Caco-2 (cell line): ENCODE measurements at regions not wholly inside any gene's neighbourhood (a gene's known extent, or its start where the extent isn't known, plus 50 kb on each side); places are given as distances from the start of the nearest gene placed in this dataset.

Experiments used
- BruUV-seq: library from RNA; stranded (reverse); fragments of 400-500 nt; replicated peaks from 2 replicates; lab custom pipeline; 2021; lab: Mats Ljungman, UMichigan
- CTCF ChIA-PET: fragments of 300-600 bp; sonication (Branson Sonifier 250); formaldehyde crosslinking; loops from one replicate; lab custom pipeline; 2022; ENCODE audit warnings: antibody characterized with exemption; lab: Charles Lee
- POLR2A ChIA-PET: fragments of 300-600 bp; sonication (Branson Sonifier 250); formaldehyde crosslinking; loops from one replicate; lab custom pipeline; 2022; ENCODE audit warnings: antibody characterized with exemption; lab: Charles Lee
- DNase-seq, 2 experiments: peaks; one replicate each; pipeline versions ENCODE4 v3.0.0 to v3.0.0-alpha.2; 2020 to 2022
- H3K27me3 ChIP-seq: replicated peaks from 2 replicates; pipeline ENCODE4 v1.6.0; 2011; ENCODE audit warnings: low read length; ENCODE audit not compliant: control insufficient read depth, insufficient read depth
- H3K36me3 ChIP-seq: 2 replicates; pipeline ENCODE4 v1.5.1; 2011; ENCODE audit warnings: low read length; ENCODE audit not compliant: control insufficient read depth, insufficient read depth
- H3K4me1 ChIP-seq: fragments of 250-450 bp; sonication (Bioruptor Pico); 2 replicates; pipeline ENCODE4 v1.5.1; 2020; ENCODE audit warnings: mild to moderate bottlenecking
- H3K4me3 ChIP-seq: 2 replicates; pipeline ENCODE4 v1.5.1; 2011; ENCODE audit warnings: low read depth, mild to moderate bottlenecking, control low read depth, low read length
- H3K9me3 ChIP-seq: fragments of 250-450 bp; sonication (Bioruptor Pico); 2 replicates; pipeline ENCODE4 v1.5.1; 2020; ENCODE audit warnings: mild to moderate bottlenecking, moderate library complexity
- H3K27ac Mint-ChIP-seq: one replicate; pipeline ENCODE4 v1.8.0; 2022; ENCODE audit warnings: mixed read lengths; ENCODE audit not compliant: unreplicated experiment
- H3K27me3 Mint-ChIP-seq: one replicate; pipeline ENCODE4 v1.8.0; 2022; ENCODE audit warnings: mixed read lengths; ENCODE audit not compliant: insufficient read depth, unreplicated experiment
- H3K36me3 Mint-ChIP-seq: one replicate; pipeline ENCODE4 v1.8.0; 2022; ENCODE audit warnings: mild to moderate bottlenecking, mixed read lengths; ENCODE audit not compliant: insufficient read depth, unreplicated experiment
- H3K4me1 Mint-ChIP-seq: one replicate; pipeline ENCODE4 v1.8.0; 2022; ENCODE audit warnings: low read depth, mixed read lengths; ENCODE audit not compliant: unreplicated experiment
- H3K4me3 Mint-ChIP-seq: one replicate; pipeline ENCODE4 v1.8.0; 2022; ENCODE audit warnings: mild to moderate bottlenecking, moderate library complexity, mixed read lengths; ENCODE audit not compliant: unreplicated experiment
- H3K9me3 Mint-ChIP-seq: one replicate; pipeline ENCODE4 v1.8.0; 2022; ENCODE audit warnings: mixed read lengths; ENCODE audit not compliant: unreplicated experiment
- intact Hi-C: fragments of 100-400 bp; cut with micrococcal nuclease; formaldehyde crosslinking; loops from one replicate; pipeline ENCODE4 v1.10.0; 2022; ENCODE audit not compliant: unreplicated experiment
- TF ChIP-seq, protein P1 (sequence below), 2 experiments: fragments of 200-600 bp in 1 of 2; IDR thresholded peaks; 1 replicate in 1 of 2; 2 replicates in 1 of 2; pipeline versions ENCODE4 v1.5.1 to v1.8.0; 2011 to 2022; ENCODE audit warnings: antibody characterized with exemption in 1 of 2, control low read depth in 1 of 2, inconsistent platforms in 1 of 2, low read depth in 1 of 2, low read length in 1 of 2, mild to moderate bottlenecking in 1 of 2, moderate library complexity in 1 of 2; ENCODE audit not compliant: insufficient read depth in 1 of 2, severe bottlenecking in 1 of 2, unreplicated experiment in 1 of 2

- no peaks in the 10 kb centered on the region for H3K9me3 ChIP-seq
- ChIA-PET CTCF (no interaction called here), POLR2A (no interaction called here)
- DNase-seq = no peak
- no TSS peak for BruUV-seq
- no peaks in the 10 kb centered on the region for H3K36me3 ChIP-seq
- Mint-ChIP-seq H3K9me3 (no peaks in the 10 kb centered on the region), H3K27me3 (no peaks in the 10 kb centered on the region), H3K27ac (no peak overlapping the region), H3K4me3 (no peak overlapping the region), H3K36me3 (peaks cover 6% of the 10 kb centered on the region), H3K4me1 (no peaks in the 10 kb centered on the region)
- H3K4me1 ChIP-seq = no peaks in the 10 kb centered on the region
- TF ChIP-seq, protein P1, sequence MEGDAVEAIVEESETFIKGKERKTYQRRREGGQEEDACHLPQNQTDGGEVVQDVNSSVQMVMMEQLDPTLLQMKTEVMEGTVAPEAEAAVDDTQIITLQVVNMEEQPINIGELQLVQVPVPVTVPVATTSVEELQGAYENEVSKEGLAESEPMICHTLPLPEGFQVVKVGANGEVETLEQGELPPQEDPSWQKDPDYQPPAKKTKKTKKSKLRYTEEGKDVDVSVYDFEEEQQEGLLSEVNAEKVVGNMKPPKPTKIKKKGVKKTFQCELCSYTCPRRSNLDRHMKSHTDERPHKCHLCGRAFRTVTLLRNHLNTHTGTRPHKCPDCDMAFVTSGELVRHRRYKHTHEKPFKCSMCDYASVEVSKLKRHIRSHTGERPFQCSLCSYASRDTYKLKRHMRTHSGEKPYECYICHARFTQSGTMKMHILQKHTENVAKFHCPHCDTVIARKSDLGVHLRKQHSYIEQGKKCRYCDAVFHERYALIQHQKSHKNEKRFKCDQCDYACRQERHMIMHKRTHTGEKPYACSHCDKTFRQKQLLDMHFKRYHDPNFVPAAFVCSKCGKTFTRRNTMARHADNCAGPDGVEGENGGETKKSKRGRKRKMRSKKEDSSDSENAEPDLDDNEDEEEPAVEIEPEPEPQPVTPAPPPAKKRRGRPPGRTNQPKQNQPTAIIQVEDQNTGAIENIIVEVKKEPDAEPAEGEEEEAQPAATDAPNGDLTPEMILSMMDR (IDR thresholded peaks at IDR 0.05; ENCODE audit: insufficient read depth in 1 of 2, low read depth in 1 of 2, low read length in 1 of 2, severe bottlenecking in 1 of 2, unreplicated experiment in 1 of 2) = no peak
- intact Hi-C loops = no loop called here
- no peaks in the 10 kb centered on the region for H3K27me3 ChIP-seq
- no peak overlapping the region for H3K4me3 ChIP-seq
Measured at GRCh38 chr6:151164383-151164782, 75.4 kb upstream of the AKAP12 start.

DNA sequence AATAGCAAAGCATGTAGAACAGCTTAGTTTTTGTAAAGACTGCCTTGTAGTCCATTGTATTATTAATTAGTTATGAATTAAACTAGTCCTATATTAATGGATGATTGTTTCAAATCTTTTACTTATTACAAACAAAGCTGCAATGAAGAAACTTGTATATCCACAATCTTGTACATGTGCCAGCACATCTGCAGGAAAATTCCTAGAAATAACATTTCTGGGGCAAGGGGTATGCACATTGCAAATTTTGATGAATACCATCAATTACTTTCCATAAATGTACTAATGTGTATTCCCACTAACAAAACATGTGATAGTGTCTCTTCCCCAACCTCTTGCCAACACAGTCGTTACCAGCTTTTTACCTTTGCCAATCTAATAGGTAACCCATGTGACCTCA lies 73.6 kb upstream of the AKAP12 start:
- BruUV-seq = no TSS peak
- DNase-seq = no peak

GRCh38 chr6:151167034-151167433 lies 72.7 kb upstream of the AKAP12 start:
- Histone ChIP-seq H3K4me1 (no peaks in the 10 kb centered on the region), H3K4me3 (no peak overlapping the region), H3K27me3 (no peaks in the 10 kb centered on the region), H3K36me3 (no peaks in the 10 kb centered on the region), H3K9me3 (no peaks in the 10 kb centered on the region)
- Mint-ChIP-seq H3K4me1 (no peaks in the 10 kb centered on the region), H3K36me3 (no peaks in the 10 kb centered on the region), H3K27ac (no peak overlapping the region), H3K27me3 (peaks cover 2% of the 10 kb centered on the region), H3K4me3 (no peak overlapping the region), H3K9me3 (no peaks in the 10 kb centered on the region)
- ChIA-PET CTCF (no interaction called here), POLR2A (no interaction called here)
- intact Hi-C loops = no loop called here
- BruUV-seq = no TSS peak
- no peak for DNase-seq
- TF ChIP-seq, protein P1 (IDR thresholded peaks at IDR 0.05; ENCODE audit: insufficient read depth in 1 of 2, low read depth in 1 of 2, low read length in 1 of 2, severe bottlenecking in 1 of 2, unreplicated experiment in 1 of 2) = no peak

More for the DNA sequence above, 73.6 kb upstream of the AKAP12 start:
- H3K27me3 Mint-ChIP-seq = no peaks in the 10 kb centered on the region
- Histone ChIP-seq H3K4me3 (no peak overlapping the region), H3K36me3 (no peaks in the 10 kb centered on the region), H3K4me1 (no peaks in the 10 kb centered on the region), H3K27me3 (no peaks in the 10 kb centered on the region), H3K9me3 (no peaks in the 10 kb centered on the region)
- ChIA-PET CTCF (no interaction called here), POLR2A (no interaction called here)
- TF ChIP-seq, protein P1 (IDR thresholded peaks at IDR 0.05; ENCODE audit: insufficient read depth in 1 of 2, low read depth in 1 of 2, low read length in 1 of 2, severe bottlenecking in 1 of 2, unreplicated experiment in 1 of 2) = no peak
- H3K36me3 Mint-ChIP-seq = peaks cover under 1% of the 10 kb centered on the region
- H3K4me1 Mint-ChIP-seq = no peaks in the 10 kb centered on the region
- no peak overlapping the region for H3K27ac Mint-ChIP-seq
- H3K9me3 Mint-ChIP-seq = no peaks in the 10 kb centered on the region
- no peak overlapping the region for H3K4me3 Mint-ChIP-seq
- intact Hi-C loops = no loop called here
